ENCODE measurements at regions not wholly inside any gene's neighbourhood (a gene's known extent, or its start where the extent isn't known, plus 50 kb on each side); places are given as distances from the start of the nearest gene placed in this dataset.
"Not testable (repeated sequence)": the region's sequence is repeated elsewhere in the genome, so short reads cannot be mapped to it uniquely, and the experiment has no call there.

GRCh38 chr18:65162086-65162485 is 588.7 kb upstream of the CDH7 start:
- H3K27me3 ChIP-seq (ENCODE audit: control insufficient read depth in 2 of 2, insufficient read depth in 1 of 2, low read length in 1 of 2); H3K36me3 ChIP-seq (ENCODE audit: control insufficient read depth in 2 of 2, insufficient read depth in 2 of 2, low read length in 1 of 2); H3K9me3 ChIP-seq (ENCODE audit: control insufficient read depth in 2 of 2, insufficient read depth in 1 of 2, low read length in 1 of 2); H3K27ac ChIP-seq (ENCODE audit: low read depth in 1 of 2, low read length in 1 of 2); H3K4me1 ChIP-seq (ENCODE audit: control insufficient read depth in 2 of 2, insufficient read depth in 2 of 2, low read length in 2 of 2); DNase-seq (ENCODE audit: low read depth in 6 of 9, low spot score in 9 of 9); H3K4me3 ChIP-seq (ENCODE audit: low read length in 2 of 2): not testable (repeated sequence)
- WGBS, result 98% methylated on average over 13 of the region's 13 CpGs

- no peak overlapping the region for H3K27ac ChIP-seq (ENCODE audit: low read depth in 1 of 2, low read length in 1 of 2)
- WGBS, result 90% methylated on average over 2 of the region's 2 CpGs
- DNase-seq (ENCODE audit: low read depth in 6 of 9, low spot score in 9 of 9), result no peak
- H3K27me3 ChIP-seq (ENCODE audit: control insufficient read depth in 2 of 2, insufficient read depth in 1 of 2, low read length in 1 of 2), result no peaks in the 10 kb centered on the region
- no peak overlapping the region for H3K4me3 ChIP-seq (ENCODE audit: low read length in 2 of 2)
- H3K9me3 ChIP-seq (ENCODE audit: control insufficient read depth in 2 of 2, insufficient read depth in 1 of 2, low read length in 1 of 2), result no peaks in the 10 kb centered on the region
- no peaks in the 10 kb centered on the region for H3K36me3 ChIP-seq (ENCODE audit: control insufficient read depth in 2 of 2, insufficient read depth in 2 of 2, low read length in 1 of 2)
- no peaks in the 10 kb centered on the region for H3K4me1 ChIP-seq (ENCODE audit: control insufficient read depth in 2 of 2, insufficient read depth in 2 of 2, low read length in 2 of 2)
Measured at GRCh38 chr18:65146482-65147021, 604.3 kb upstream of the CDH7 start.

DNA sequence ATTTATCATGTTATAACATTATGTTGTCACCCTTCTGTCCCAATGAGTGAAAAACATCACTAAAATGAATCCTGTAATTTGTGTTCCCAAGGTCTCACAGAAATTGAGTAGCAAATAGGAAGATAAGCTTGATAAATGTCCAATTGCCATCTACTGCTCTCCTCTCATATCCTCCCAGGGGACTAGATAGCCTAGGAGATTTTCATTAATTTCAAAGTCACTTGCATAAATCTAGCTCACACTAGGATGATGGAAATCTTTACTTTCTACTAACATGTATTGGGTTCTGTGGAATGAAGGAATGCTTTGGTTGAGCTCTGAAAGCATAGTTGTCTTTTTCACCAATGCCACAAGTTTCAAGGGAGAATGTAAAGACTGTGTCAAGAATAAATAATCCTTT is 605.5 kb upstream of the CDH7 start:
- Histone ChIP-seq H3K27ac (ENCODE audit: low read depth in 1 of 2, low read length in 1 of 2) (no peak overlapping the region), H3K9me3 (ENCODE audit: control insufficient read depth in 2 of 2, insufficient read depth in 1 of 2, low read length in 1 of 2) (no peaks in the 10 kb centered on the region)
- DNase-seq (ENCODE audit: low read depth in 6 of 9, low spot score in 9 of 9), result no peak

DNA sequence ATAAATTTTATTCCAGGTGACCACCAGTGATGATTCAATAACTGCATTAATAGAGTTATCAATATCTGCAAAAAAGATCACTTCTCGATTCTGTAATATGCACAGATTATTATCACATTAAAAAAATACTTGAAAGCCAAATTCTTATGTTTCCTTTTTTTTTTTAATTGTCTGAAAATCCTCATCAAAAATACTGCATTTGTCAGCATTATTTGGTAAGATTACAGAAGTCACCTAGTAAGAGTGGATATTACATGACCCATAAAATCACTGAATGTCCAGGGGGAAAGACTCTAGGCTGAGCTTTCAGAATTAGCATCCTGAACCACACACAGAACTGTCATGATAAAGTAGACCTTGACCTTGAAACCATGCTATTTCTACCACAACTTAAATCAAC is 617.2 kb upstream of the CDH7 start:
- 85% methylated on average over 1 of the region's 1 CpG for WGBS
- DNase-seq (ENCODE audit: low read depth in 6 of 9, low spot score in 9 of 9), result no peak
- Histone ChIP-seq H3K36me3 (ENCODE audit: control insufficient read depth in 2 of 2, insufficient read depth in 2 of 2, low read length in 1 of 2) (no peaks in the 10 kb centered on the region), H3K4me1 (ENCODE audit: control insufficient read depth in 2 of 2, insufficient read depth in 2 of 2, low read length in 2 of 2) (no peaks in the 10 kb centered on the region), H3K27ac (ENCODE audit: low read depth in 1 of 2, low read length in 1 of 2) (no peak overlapping the region), H3K27me3 (ENCODE audit: control insufficient read depth in 2 of 2, insufficient read depth in 1 of 2, low read length in 1 of 2) (no peaks in the 10 kb centered on the region), H3K9me3 (ENCODE audit: control insufficient read depth in 2 of 2, insufficient read depth in 1 of 2, low read length in 1 of 2) (no peaks in the 10 kb centered on the region), H3K4me3 (ENCODE audit: low read length in 2 of 2) (no peak overlapping the region)

More for the DNA sequence above, 605.5 kb upstream of the CDH7 start:
- Histone ChIP-seq H3K27me3 (ENCODE audit: control insufficient read depth in 2 of 2, insufficient read depth in 1 of 2, low read length in 1 of 2) (no peaks in the 10 kb centered on the region), H3K4me1 (ENCODE audit: control insufficient read depth in 2 of 2, insufficient read depth in 2 of 2, low read length in 2 of 2) (no peaks in the 10 kb centered on the region), H3K4me3 (ENCODE audit: low read length in 2 of 2) (no peak overlapping the region), H3K36me3 (ENCODE audit: control insufficient read depth in 2 of 2, insufficient read depth in 2 of 2, low read length in 1 of 2) (no peaks in the 10 kb centered on the region)

DNA sequence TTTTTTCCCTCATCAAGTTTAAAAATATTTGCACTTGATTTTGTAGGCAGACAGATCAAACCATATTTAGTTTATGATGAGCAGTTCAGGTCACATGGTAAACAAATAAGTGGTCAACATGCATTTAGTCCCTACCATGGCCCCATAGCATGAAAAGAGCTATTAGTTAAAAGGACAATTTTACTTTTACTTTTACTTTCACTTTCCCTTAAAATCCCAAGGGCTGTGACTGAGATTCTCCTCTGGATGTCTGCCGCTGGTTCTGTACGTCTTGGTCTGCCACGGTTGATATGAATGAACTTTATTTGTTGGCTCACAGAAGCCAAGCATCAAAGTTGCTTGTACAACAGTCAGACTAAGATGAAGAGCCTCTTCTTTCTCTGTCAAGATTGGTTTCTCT is 626.2 kb upstream of the CDH7 start:
- Histone ChIP-seq H3K4me3 (ENCODE audit: low read length in 2 of 2) (no peak overlapping the region), H3K27ac (ENCODE audit: low read depth in 1 of 2, low read length in 1 of 2) (no peak overlapping the region), H3K9me3 (ENCODE audit: control insufficient read depth in 2 of 2, insufficient read depth in 1 of 2, low read length in 1 of 2) (peaks cover 1 to 11% of the 10 kb centered on the region in 2 donors), H3K4me1 (ENCODE audit: control insufficient read depth in 2 of 2, insufficient read depth in 2 of 2, low read length in 2 of 2) (no peaks in the 10 kb centered on the region), H3K36me3 (ENCODE audit: control insufficient read depth in 2 of 2, insufficient read depth in 2 of 2, low read length in 1 of 2) (no peaks in the 10 kb centered on the region), H3K27me3 (ENCODE audit: control insufficient read depth in 2 of 2, insufficient read depth in 1 of 2, low read length in 1 of 2) (no peaks in the 10 kb centered on the region)
- WGBS, result 79% methylated on average over 3 of the region's 3 CpGs
- DNase-seq (ENCODE audit: low read depth in 6 of 9, low spot score in 9 of 9), result no peak

DNA sequence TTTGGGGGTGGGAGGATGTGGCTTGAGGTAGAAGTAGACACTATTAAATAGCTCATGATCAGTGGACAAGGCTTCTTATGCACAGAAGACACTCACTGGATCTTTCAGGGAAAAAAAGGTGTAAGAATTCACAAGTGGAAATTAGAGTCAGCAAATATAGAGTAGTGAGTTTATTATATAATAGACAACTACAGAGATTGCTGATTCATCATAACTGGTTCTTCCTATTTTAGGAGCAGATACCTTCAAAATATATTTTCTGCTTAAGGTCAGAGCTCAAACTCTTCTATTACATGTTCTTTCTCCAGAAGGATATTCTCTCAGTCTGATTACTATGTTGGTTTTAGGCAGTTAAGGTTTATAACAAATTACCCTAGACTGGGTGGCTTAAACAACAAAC is 646.9 kb upstream of the CDH7 start:
- H3K27ac ChIP-seq (ENCODE audit: low read depth in 1 of 2, low read length in 1 of 2), result no peak overlapping the region
- no peak for DNase-seq (ENCODE audit: low read depth in 6 of 9, low spot score in 9 of 9)
- no peaks in the 10 kb centered on the region for H3K36me3 ChIP-seq (ENCODE audit: control insufficient read depth in 2 of 2, insufficient read depth in 2 of 2, low read length in 1 of 2)
- H3K4me1 ChIP-seq (ENCODE audit: control insufficient read depth in 2 of 2, insufficient read depth in 2 of 2, low read length in 2 of 2), result no peaks in the 10 kb centered on the region
- no peak overlapping the region for H3K4me3 ChIP-seq (ENCODE audit: low read length in 2 of 2)
- H3K9me3 ChIP-seq (ENCODE audit: control insufficient read depth in 2 of 2, insufficient read depth in 1 of 2, low read length in 1 of 2), result no peaks in the 10 kb centered on the region
- no peaks in the 10 kb centered on the region for H3K27me3 ChIP-seq (ENCODE audit: control insufficient read depth in 2 of 2, insufficient read depth in 1 of 2, low read length in 1 of 2)

- no peak for DNase-seq (ENCODE audit: low read depth in 6 of 9, low spot score in 9 of 9)
- H3K4me3 ChIP-seq (ENCODE audit: low read length in 2 of 2), result no peak overlapping the region
- no peaks in the 10 kb centered on the region for H3K4me1 ChIP-seq (ENCODE audit: control insufficient read depth in 2 of 2, insufficient read depth in 2 of 2, low read length in 2 of 2)
- H3K27me3 ChIP-seq (ENCODE audit: control insufficient read depth in 2 of 2, insufficient read depth in 1 of 2, low read length in 1 of 2), result no peaks in the 10 kb centered on the region
- H3K36me3 ChIP-seq (ENCODE audit: control insufficient read depth in 2 of 2, insufficient read depth in 2 of 2, low read length in 1 of 2), result no peaks in the 10 kb centered on the region
- 95% methylated on average over 4 of the region's 4 CpGs for WGBS
- H3K9me3 ChIP-seq (ENCODE audit: control insufficient read depth in 2 of 2, insufficient read depth in 1 of 2, low read length in 1 of 2), result no peaks in the 10 kb centered on the region
- no peak overlapping the region for H3K27ac ChIP-seq (ENCODE audit: low read depth in 1 of 2, low read length in 1 of 2)
Measured at GRCh38 chr18:65093346-65093745, 657.5 kb upstream of the CDH7 start.

DNA sequence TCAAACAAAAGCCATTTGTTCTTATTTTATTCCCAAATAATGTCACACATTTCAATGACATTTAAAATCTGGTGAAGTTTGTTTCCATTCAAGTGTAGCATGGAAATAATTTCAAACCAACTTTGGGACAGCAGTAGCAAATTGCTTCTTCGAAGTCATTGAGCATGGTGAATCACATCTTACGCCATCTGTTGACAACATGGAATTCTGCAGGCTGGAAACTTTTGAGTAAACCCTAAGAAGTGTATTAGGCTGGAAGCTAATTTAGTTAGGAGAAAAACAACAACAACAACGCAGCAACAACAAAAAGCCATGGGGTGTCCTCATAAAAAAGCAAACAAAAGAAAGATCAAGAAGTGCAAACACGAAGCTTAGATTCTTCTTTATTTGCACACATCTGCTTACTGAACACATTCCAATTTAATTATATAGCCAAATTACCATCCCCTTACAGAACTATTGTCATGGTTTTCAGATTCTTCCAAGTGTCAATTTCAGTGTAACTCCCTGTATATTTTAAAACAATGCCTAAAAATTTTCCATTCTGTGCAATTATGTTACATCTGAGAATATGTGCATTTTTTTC is 659.0 kb upstream of the CDH7 start:
- Histone ChIP-seq H3K27me3 (ENCODE audit: control insufficient read depth in 2 of 2, insufficient read depth in 1 of 2, low read length in 1 of 2) (no peaks in the 10 kb centered on the region), H3K4me1 (ENCODE audit: control insufficient read depth in 2 of 2, insufficient read depth in 2 of 2, low read length in 2 of 2) (no peaks in the 10 kb centered on the region), H3K27ac (ENCODE audit: low read depth in 1 of 2, low read length in 1 of 2) (no peak overlapping the region), H3K9me3 (ENCODE audit: control insufficient read depth in 2 of 2, insufficient read depth in 1 of 2, low read length in 1 of 2) (no peaks in the 10 kb centered on the region), H3K4me3 (ENCODE audit: low read length in 2 of 2) (no peak overlapping the region), H3K36me3 (ENCODE audit: control insufficient read depth in 2 of 2, insufficient read depth in 2 of 2, low read length in 1 of 2) (no peaks in the 10 kb centered on the region)
- 40% methylated on average over 4 of the region's 4 CpGs for WGBS
- peak in 1 of 9 donors; percentile 10 for DNase-seq (ENCODE audit: low read depth in 6 of 9, low spot score in 9 of 9)

DNA sequence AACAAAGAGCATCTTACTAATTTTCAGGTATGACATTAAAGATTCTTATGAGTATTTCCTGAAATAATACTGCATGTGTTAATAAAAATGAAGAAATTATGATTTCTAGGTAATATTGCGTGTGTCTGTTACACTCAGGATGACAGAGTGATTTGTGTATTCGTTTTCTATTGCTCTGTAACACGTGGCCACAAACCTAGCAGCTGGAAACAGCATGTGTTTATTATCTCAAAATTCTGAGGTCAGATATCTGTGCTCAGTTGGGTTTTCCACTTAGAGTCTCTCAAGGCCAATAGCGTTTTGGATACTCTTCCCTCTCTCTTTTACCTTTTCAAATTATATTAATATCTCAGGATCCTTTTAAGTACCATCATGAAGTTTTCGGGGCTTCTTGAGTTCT is 667.9 kb upstream of the CDH7 start:
- DNase-seq (ENCODE audit: low read depth in 6 of 9, low spot score in 9 of 9), result no peak
- no peaks in the 10 kb centered on the region for H3K27me3 ChIP-seq (ENCODE audit: control insufficient read depth in 2 of 2, insufficient read depth in 1 of 2, low read length in 1 of 2)
- 85% methylated on average over 5 of the region's 5 CpGs for WGBS
- H3K36me3 ChIP-seq (ENCODE audit: control insufficient read depth in 2 of 2, insufficient read depth in 2 of 2, low read length in 1 of 2), result no peaks in the 10 kb centered on the region
- H3K9me3 ChIP-seq (ENCODE audit: control insufficient read depth in 2 of 2, insufficient read depth in 1 of 2, low read length in 1 of 2), result no peaks in the 10 kb centered on the region
- H3K27ac ChIP-seq (ENCODE audit: low read depth in 1 of 2, low read length in 1 of 2), result no peak overlapping the region
- no peak overlapping the region for H3K4me3 ChIP-seq (ENCODE audit: low read length in 2 of 2)
- no peaks in the 10 kb centered on the region for H3K4me1 ChIP-seq (ENCODE audit: control insufficient read depth in 2 of 2, insufficient read depth in 2 of 2, low read length in 2 of 2)

- Histone ChIP-seq H3K4me1 (ENCODE audit: control insufficient read depth in 2 of 2, insufficient read depth in 2 of 2, low read length in 2 of 2) (no peaks in the 10 kb centered on the region), H3K27me3 (ENCODE audit: control insufficient read depth in 2 of 2, insufficient read depth in 1 of 2, low read length in 1 of 2) (no peaks in the 10 kb centered on the region), H3K36me3 (ENCODE audit: control insufficient read depth in 2 of 2, insufficient read depth in 2 of 2, low read length in 1 of 2) (no peaks in the 10 kb centered on the region), H3K4me3 (ENCODE audit: low read length in 2 of 2) (no peak overlapping the region), H3K27ac (ENCODE audit: low read depth in 1 of 2, low read length in 1 of 2) (no peak overlapping the region), H3K9me3 (ENCODE audit: control insufficient read depth in 2 of 2, insufficient read depth in 1 of 2, low read length in 1 of 2) (no peaks in the 10 kb centered on the region)
- DNase-seq (ENCODE audit: low read depth in 6 of 9, low spot score in 9 of 9), result no peak
- 89% methylated on average over 3 of the region's 3 CpGs for WGBS
Measured at GRCh38 chr18:65081786-65082185, 669.0 kb upstream of the CDH7 start.
